IMR-90 (cell line): ENCODE measurements at regions not wholly inside any gene's neighbourhood (a gene's known extent, or its start where the extent isn't known, plus 50 kb on each side); places are given as distances from the start of the nearest gene placed in this dataset.

ENCODE experiments used
- ATAC-seq: fragments of 200-7000 bp; cut with Tn5 transposase; 2 replicates; pipeline ENCODE4 v1.9.1; 2020; ENCODE audit warnings: low read depth, mild to moderate bottlenecking, moderate library complexity
- BruUV-seq: library from RNA; stranded (reverse); fragments of 400-500 nt; replicated peaks from 2 replicates; lab custom pipeline; 2021; lab: Mats Ljungman, UMichigan
- CTCF ChIA-PET: fragments of 300-600 bp; formaldehyde crosslinking; extraction: SDS; loops from one replicate; lab custom pipeline; 2021; ENCODE audit warnings: antibody characterized with exemption; lab: Yijun Ruan, JAX
- POLR2A ChIA-PET: fragments of 300-600 bp; sonication (Branson Sonifier 250); formaldehyde crosslinking; loops from one replicate; lab custom pipeline; 2022; ENCODE audit warnings: antibody characterized with exemption; ENCODE audit not compliant: unreplicated experiment; lab: Charles Lee
- DNase-seq: peaks from one replicate; pipeline ENCODE4 v3.0.0; 2013
- H2AFZ ChIP-seq: replicated peaks from 2 replicates; pipeline ENCODE3; 2013; ENCODE audit warnings: low read length, mild to moderate bottlenecking; ENCODE audit not compliant: poor library complexity
- H2AK5ac ChIP-seq: 2 replicates; pipeline ENCODE4 v1.6.1; 2013; ENCODE audit warnings: low read depth, low read length, inconsistent platforms
- H2AK9ac ChIP-seq: replicated peaks from 2 replicates; pipeline ENCODE3; 2013; ENCODE audit warnings: mild to moderate bottlenecking, low read depth, low read length, moderate library complexity; ENCODE audit not compliant: poor library complexity
- H2BK120ac ChIP-seq: 2 replicates; pipeline ENCODE4 v1.6.1; 2013; ENCODE audit warnings: low read depth, low read length, inconsistent platforms
- H2BK15ac ChIP-seq: 3 replicates; pipeline ENCODE4 v1.6.1; 2013; ENCODE audit warnings: low read depth, low read length, inconsistent platforms
- H2BK20ac ChIP-seq: 2 replicates; pipeline ENCODE4 v1.6.1; 2013; ENCODE audit warnings: low read depth, mild to moderate bottlenecking, inconsistent platforms, low read length, moderate library complexity
- H2BK5ac ChIP-seq: 2 replicates; pipeline ENCODE4 v1.6.1; 2013; ENCODE audit warnings: mild to moderate bottlenecking, low read depth, low read length, inconsistent platforms; ENCODE audit not compliant: poor library complexity, severe bottlenecking
- H3K14ac ChIP-seq: replicated peaks from 2 replicates; pipeline ENCODE4 v1.6.1; 2013; ENCODE audit warnings: low read depth, low read length, inconsistent platforms
- H3K18ac ChIP-seq: 2 replicates; pipeline ENCODE4 v1.6.1; 2013; ENCODE audit warnings: low read depth, low read length, control low read depth
- H3K23ac ChIP-seq: 2 replicates; pipeline ENCODE4 v1.6.1; 2013; ENCODE audit warnings: low read depth, low read length, inconsistent platforms
- H3K27ac ChIP-seq: 2 replicates; pipeline ENCODE4 v1.5.1; 2013; ENCODE audit warnings: mild to moderate bottlenecking, control low read depth, low read length; ENCODE audit not compliant: insufficient read depth
- H3K27me3 ChIP-seq: 2 replicates; pipeline ENCODE4 v1.6.1; 2013; ENCODE audit warnings: low read length; ENCODE audit not compliant: control insufficient read depth, insufficient read depth
- H3K36me3 ChIP-seq: 2 replicates; pipeline ENCODE4 v1.6.1; 2013; ENCODE audit warnings: low read length, mixed read lengths; ENCODE audit not compliant: control insufficient read depth, insufficient read depth
- H3K4ac ChIP-seq: 2 replicates; pipeline ENCODE4 v1.6.1; 2013; ENCODE audit warnings: low read depth, low read length, inconsistent platforms
- H3K4me1 ChIP-seq: 2 replicates; pipeline ENCODE4 v1.6.1; 2013; ENCODE audit warnings: low read length, mixed read lengths; ENCODE audit not compliant: control insufficient read depth, insufficient read depth
- H3K4me2 ChIP-seq: 2 replicates; pipeline ENCODE4 v1.6.1; 2013; ENCODE audit warnings: low read depth, mild to moderate bottlenecking, control low read depth, low read length, moderate library complexity
- H3K4me3 ChIP-seq: 2 replicates; pipeline ENCODE4 v1.5.1; 2013; ENCODE audit warnings: low read depth, mild to moderate bottlenecking, control low read depth, low read length, moderate library complexity; ENCODE audit not compliant: insufficient read depth
- H3K56ac ChIP-seq: 2 replicates; pipeline ENCODE4 v1.6.1; 2013; ENCODE audit warnings: low read length, inconsistent platforms; ENCODE audit not compliant: insufficient read depth; ENCODE audit errors: extremely low read depth
- H3K79me1 ChIP-seq, 2 experiments: 2 replicates each; pipeline ENCODE4 v1.6.1; 2013; ENCODE audit warnings: low read length in 2 of 2, inconsistent platforms in 1 of 2, low read depth in 1 of 2
- H3K9ac ChIP-seq: 2 replicates; pipeline ENCODE4 v1.6.1; 2013; ENCODE audit warnings: low read depth, low read length, control low read depth
- H3K9me1 ChIP-seq: 2 replicates; pipeline ENCODE4 v1.6.1; 2013; ENCODE audit warnings: low read length, inconsistent platforms; ENCODE audit not compliant: insufficient read depth
- H3K9me3 ChIP-seq: 2 replicates; pipeline ENCODE4 v1.6.1; 2013; ENCODE audit warnings: low read length; ENCODE audit not compliant: control insufficient read depth, insufficient read depth
- H4K20me1 ChIP-seq: 2 replicates; pipeline ENCODE4 v1.6.1; 2013; ENCODE audit warnings: low read length, inconsistent platforms; ENCODE audit not compliant: insufficient read depth
- H4K5ac ChIP-seq: 2 replicates; pipeline ENCODE4 v1.6.1; 2013; ENCODE audit warnings: mild to moderate bottlenecking, low read depth, low read length, control low read depth
- H4K8ac ChIP-seq, 2 experiments: 2 replicates each; pipeline ENCODE4 v1.6.1; 2013; ENCODE audit warnings: low read depth in 2 of 2, low read length in 2 of 2, control low read depth in 1 of 2, inconsistent platforms in 1 of 2
- H4K91ac ChIP-seq: 2 replicates; pipeline ENCODE4 v1.6.1; 2013; ENCODE audit warnings: low read depth, low read length, inconsistent platforms; ENCODE audit not compliant: insufficient read depth
- BHLHE40 ChIP-seq: fragments of 150-350 bp; IDR thresholded peaks from 2 replicates; pipeline ENCODE4 v1.6.1; 2016; ENCODE audit warnings: mild to moderate bottlenecking, low read depth, low read length
- CEBPB ChIP-seq: IDR thresholded peaks from 2 replicates; pipeline ENCODE4 v1.6.1; 2012; ENCODE audit warnings: low read depth, low read length, improper control_type of control experiment
- CHD1 ChIP-seq: IDR thresholded peaks from 2 replicates; pipeline ENCODE4 v1.6.1; 2012; ENCODE audit warnings: low read depth, low read length, improper control_type of control experiment
- CTCF ChIP-seq: conservative IDR thresholded peaks from 2 replicates; pipeline ENCODE4 v1.5.1; 2012; ENCODE audit warnings: mild to moderate bottlenecking, low read depth, low read length, improper control_type of control experiment
- FOS ChIP-seq: fragments of 150-350 bp; IDR thresholded peaks from 2 replicates; pipeline ENCODE4 v1.6.1; 2016; ENCODE audit warnings: low read depth, low read length
- MAFK ChIP-seq: IDR thresholded peaks from 2 replicates; pipeline ENCODE4 v1.6.1; 2012; ENCODE audit warnings: low read depth, low read length, improper control_type of control experiment
- MAZ ChIP-seq: IDR thresholded peaks from 2 replicates; pipeline ENCODE4 v1.6.1; 2012; ENCODE audit warnings: low read depth, mild to moderate bottlenecking, low read length, improper control_type of control experiment, moderate library complexity, borderline replicate concordance
- MXI1 ChIP-seq: IDR thresholded peaks from 2 replicates; pipeline ENCODE4 v1.6.1; 2012; ENCODE audit warnings: low read depth, mild to moderate bottlenecking, low read length, moderate library complexity, borderline replicate concordance
- NFE2L2 ChIP-seq: fragments of 150-350 bp; IDR thresholded peaks from 2 replicates; pipeline ENCODE4 v1.6.1; 2016; ENCODE audit warnings: low read depth, mild to moderate bottlenecking, low read length
- POLR2A ChIP-seq: IDR thresholded peaks from 2 replicates; pipeline ENCODE4 v1.6.1; 2012; ENCODE audit warnings: mild to moderate bottlenecking, low read depth, low read length
- RAD21 ChIP-seq: IDR thresholded peaks from 2 replicates; pipeline ENCODE4 v1.6.1; 2012; ENCODE audit warnings: low read length, improper control_type of control experiment
- RCOR1 ChIP-seq: IDR thresholded peaks from 2 replicates; pipeline ENCODE4 v1.6.1; 2012; ENCODE audit warnings: mild to moderate bottlenecking, low read length, improper control_type of control experiment; ENCODE audit not compliant: insufficient replicate concordance
- RFX5 ChIP-seq: IDR thresholded peaks from 2 replicates; pipeline ENCODE4 v1.8.0; 2012; ENCODE audit warnings: low read depth, mild to moderate bottlenecking, low read length, moderate library complexity
- SMC3 ChIP-seq: fragments of 150-350 bp; IDR thresholded peaks from 2 replicates; pipeline ENCODE4 v1.6.1; 2016; ENCODE audit warnings: low read depth, mild to moderate bottlenecking, antibody characterized with exemption, low read length, moderate library complexity
- WGBS, 2 experiments: methylation state at CpG; one replicate each; pipeline versions ENCODE4 v1.1.5 to v1.1.7; 2013; ENCODE audit warnings: missing lambda C conversion rate in 2 of 2; ENCODE audit not compliant: insufficient read length in 1 of 2; ENCODE audit errors: extremely low coverage in 2 of 2; 5-methylcytosine and 5-hydroxymethylcytosine counted together
- dilution Hi-C: fragments of 300-500 bp; cut with HindIII; formaldehyde crosslinking; loops from one replicate; pipeline ENCODE4 v1.14.3; 2018; ENCODE audit warnings: low sequenced_read_pairs; ENCODE audit not compliant: unreplicated experiment
- in situ Hi-C: fragments of 300-500 bp; cut with MboI; formaldehyde crosslinking; loops from 3 replicates; pipeline ENCODE4 v1.14.3; 2019; ENCODE audit warnings: low sequenced_read_pairs, inconsistent platforms, mixed read lengths
- intact Hi-C: fragments of 100-400 bp; cut with micrococcal nuclease; formaldehyde crosslinking; loops from 2 replicates; pipeline ENCODE4 v1.10.0; 2022
- TF ChIP-seq, protein P1 (sequence below): fragments of 150-350 bp; IDR thresholded peaks from 2 replicates; pipeline ENCODE4 v1.6.1; 2016; ENCODE audit warnings: low read depth, mild to moderate bottlenecking, low read length, moderate library complexity, borderline replicate concordance
- TF ChIP-seq, protein P2 (sequence below): fragments of 150-350 bp; IDR thresholded peaks from 2 replicates; pipeline ENCODE4 v1.6.1; 2017; ENCODE audit warnings: mild to moderate bottlenecking, antibody characterized with exemption, low read length, low read depth

DNA sequence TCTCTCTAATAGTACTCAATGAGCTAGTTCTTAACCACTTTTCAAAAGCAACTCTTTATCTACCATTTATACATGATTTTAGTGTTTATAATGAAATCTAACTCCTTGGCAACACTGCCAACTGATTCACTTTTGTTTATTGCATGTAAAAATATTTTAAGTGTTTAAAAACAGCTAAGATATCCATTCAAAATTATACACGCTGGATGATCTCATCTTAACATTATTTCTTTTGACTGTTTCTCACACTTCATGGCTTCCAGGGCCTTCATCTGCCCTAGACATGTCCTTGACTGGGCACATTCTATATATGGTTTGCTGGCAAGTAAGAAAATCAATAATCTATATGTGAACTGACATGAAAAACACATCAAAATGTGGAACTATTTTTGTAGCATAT is 414.6 kb upstream of the LUZP2 start:
- Histone ChIP-seq H4K91ac (no peak overlapping the region), H3K56ac (no peak overlapping the region), H2BK5ac (peak overlapping the region; percentile 56), H3K9me1 (peaks cover 13% of the 10 kb centered on the region), H3K4me2 (no peak overlapping the region), H3K27ac (peak overlapping the region; percentile 51; the same call in 1 of the 2 replicates), H2AK5ac (no peak overlapping the region), H2AK9ac (no peak overlapping the region), H3K9me3 (no peaks in the 10 kb centered on the region), H3K27me3 (no peaks in the 10 kb centered on the region), H4K8ac (peak overlapping the region in 1 of 2 experiments; percentile 41; a peak in 1 of 4 replicates), H2AFZ (no peak overlapping the region), H2BK20ac (no peak overlapping the region; the same call in 1 of the 2 replicates), H3K4me1 (peaks cover 17% of the 10 kb centered on the region), H4K20me1 (no peaks in the 10 kb centered on the region), H3K14ac (no peak overlapping the region), H2BK120ac (peak overlapping the region; percentile 60), H3K23ac (no peak overlapping the region), H3K36me3 (no peaks in the 10 kb centered on the region), H3K79me1 (no peaks in the 10 kb centered on the region), H4K5ac (peak overlapping the region; percentile 51; the same call in 1 of the 2 replicates), H3K4me3 (no peak overlapping the region), H3K18ac (peak overlapping the region; percentile 28; the same call in 1 of the 2 replicates), H2BK15ac (no peak overlapping the region), H3K9ac (no peak overlapping the region), H3K4ac (peak overlapping the region; percentile 73; the same call in 1 of the 2 replicates)
- BruUV-seq = no TSS peak
- DNase-seq = peak; percentile 66
- in situ Hi-C loops = no loop called here
- peak; percentile 50 for ATAC-seq
- TF ChIP-seq MAFK (no peak), CHD1 (no peak), NFE2L2 (no peak), CTCF (no peak), POLR2A (no peak), RAD21 (no peak), MXI1 (no peak), RCOR1 (no peak), CEBPB (no peak), SMC3 (no peak), FOS (no peak), RFX5 (no peak), MAZ (no peak), BHLHE40 (no peak)
- TF ChIP-seq, protein P1, sequence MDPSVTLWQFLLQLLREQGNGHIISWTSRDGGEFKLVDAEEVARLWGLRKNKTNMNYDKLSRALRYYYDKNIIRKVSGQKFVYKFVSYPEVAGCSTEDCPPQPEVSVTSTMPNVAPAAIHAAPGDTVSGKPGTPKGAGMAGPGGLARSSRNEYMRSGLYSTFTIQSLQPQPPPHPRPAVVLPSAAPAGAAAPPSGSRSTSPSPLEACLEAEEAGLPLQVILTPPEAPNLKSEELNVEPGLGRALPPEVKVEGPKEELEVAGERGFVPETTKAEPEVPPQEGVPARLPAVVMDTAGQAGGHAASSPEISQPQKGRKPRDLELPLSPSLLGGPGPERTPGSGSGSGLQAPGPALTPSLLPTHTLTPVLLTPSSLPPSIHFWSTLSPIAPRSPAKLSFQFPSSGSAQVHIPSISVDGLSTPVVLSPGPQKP = no peak
- TF ChIP-seq, protein P2, sequence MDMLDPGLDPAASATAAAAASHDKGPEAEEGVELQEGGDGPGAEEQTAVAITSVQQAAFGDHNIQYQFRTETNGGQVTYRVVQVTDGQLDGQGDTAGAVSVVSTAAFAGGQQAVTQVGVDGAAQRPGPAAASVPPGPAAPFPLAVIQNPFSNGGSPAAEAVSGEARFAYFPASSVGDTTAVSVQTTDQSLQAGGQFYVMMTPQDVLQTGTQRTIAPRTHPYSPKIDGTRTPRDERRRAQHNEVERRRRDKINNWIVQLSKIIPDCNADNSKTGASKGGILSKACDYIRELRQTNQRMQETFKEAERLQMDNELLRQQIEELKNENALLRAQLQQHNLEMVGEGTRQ = no peak
- dilution Hi-C loops = no loop called here
- CTCF ChIA-PET = no interaction called here
- intact Hi-C loops = loop anchor here (5.0 to 10.0 kb wide), 3 partner anchors 155 to 1205 kb away; no protein-coding TSS in a partner anchor
- WGBS, 2 experiments = no CpG with 5 or more reads among the region's 1 CpG
- POLR2A ChIA-PET = no interaction called here
